NCI-H146 (cell line): ENCODE measurements at regions not wholly inside any gene's neighbourhood (a gene's known extent, or its start where the extent isn't known, plus 50 kb on each side); places are given as distances from the start of the nearest gene placed in this dataset.
A peak's percentile ranks its signal among the peaks of the same experiment; 100 is the strongest.
"Not testable (repeated sequence)": the region's sequence is repeated elsewhere in the genome, so short reads cannot be mapped to it uniquely, and the experiment has no call there.

Experiments used
- DNase-seq: peaks from one replicate; lab custom pipeline; 2025; lab: John Stamatoyannopoulos, UW

DNA sequence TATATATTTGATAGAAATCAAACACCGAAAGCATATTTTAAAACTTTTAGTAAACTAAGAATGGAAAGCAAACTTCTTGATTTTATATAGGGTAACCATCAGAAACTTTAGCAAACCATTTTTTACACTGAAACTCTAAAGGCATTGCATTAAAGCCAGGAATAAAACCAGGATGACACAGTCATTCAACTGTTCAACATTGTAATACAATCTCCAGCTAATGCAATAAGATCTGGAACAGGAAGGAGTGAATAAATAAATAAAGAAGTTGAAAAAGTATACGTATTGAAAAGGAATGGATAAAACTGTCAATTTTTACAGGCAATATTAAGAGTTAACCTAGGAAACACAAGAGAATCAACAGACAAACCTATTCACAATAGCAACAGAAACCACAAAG lies 181.9 kb upstream of the TTC14 start:
- no peak for DNase-seq

GRCh38 chr3:180420804-180421203 lies 181.2 kb upstream of the TTC14 start:
- no peak for DNase-seq

GRCh38 chr3:180421221-180421620 lies 180.7 kb upstream of the TTC14 start:
- DNase-seq, result no peak

- DNase-seq, result no peak
Measured at GRCh38 chr3:180421721-180422120, 180.2 kb upstream of the TTC14 start.

DNA sequence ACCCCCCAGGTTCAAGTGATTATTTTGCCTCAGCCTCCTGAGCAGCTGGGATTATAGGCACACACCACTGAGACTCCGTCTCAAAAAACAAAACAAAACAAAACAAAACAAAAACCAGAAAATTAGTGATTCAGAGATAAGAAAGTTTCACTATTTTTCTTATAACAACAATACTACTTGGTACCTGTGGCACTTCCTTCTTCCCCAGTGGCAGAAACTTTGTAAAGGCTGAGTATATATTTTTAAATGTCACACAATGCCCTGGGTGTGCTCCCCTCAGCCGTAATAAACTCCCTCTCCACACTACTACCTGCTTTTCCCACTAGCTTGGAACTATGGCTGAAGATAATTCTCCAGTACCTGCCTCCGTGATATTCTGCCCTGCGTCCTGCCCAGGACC lies 177.7 kb upstream of the TTC14 start:
- not testable (repeated sequence) for DNase-seq

- no peak for DNase-seq
Measured at GRCh38 chr3:180430896-180431295, 171.1 kb upstream of the TTC14 start.

DNA sequence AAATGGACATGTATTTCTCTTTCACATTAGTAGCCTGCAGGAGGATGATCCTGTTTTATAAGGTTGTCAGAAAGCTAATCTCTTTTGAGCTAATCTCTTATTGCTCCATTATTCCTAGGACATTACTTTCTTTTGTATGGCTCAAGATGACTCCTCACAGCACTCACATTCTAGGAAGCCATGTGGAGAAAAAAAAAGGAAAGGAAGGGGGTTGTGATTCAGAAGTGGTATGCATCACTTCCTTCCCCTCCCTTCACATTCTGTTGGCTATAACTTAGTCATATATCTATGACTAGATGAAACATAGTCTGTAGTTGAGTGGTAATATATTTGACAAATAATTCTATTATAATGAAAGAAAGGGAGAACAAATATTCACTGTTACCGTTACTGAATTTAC lies 168.8 kb upstream of the TTC14 start:
- no peak for DNase-seq

GRCh38 chr3:180447136-180447535 lies 154.8 kb upstream of the TTC14 start:
- no peak for DNase-seq

DNA sequence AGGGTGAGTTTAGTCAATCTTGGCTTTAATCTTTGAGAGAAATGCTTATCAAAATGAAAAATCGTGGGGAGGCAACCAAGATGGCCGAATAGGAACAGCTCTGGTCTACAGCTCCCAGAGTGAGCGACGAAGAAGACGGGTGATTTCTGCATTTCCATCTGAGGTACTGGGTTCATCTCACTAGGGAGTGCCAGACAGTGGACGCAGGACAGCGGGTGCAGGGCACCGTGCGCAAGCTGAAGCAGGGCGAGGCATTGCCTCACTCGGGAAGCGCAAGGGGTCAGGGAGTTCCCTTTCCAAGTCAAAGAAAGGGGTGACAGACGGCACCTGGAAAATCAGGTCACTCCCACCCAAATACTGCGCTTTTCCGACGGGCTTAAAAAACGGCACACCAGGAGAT lies 153.6 kb upstream of the TTC14 start:
- DNase-seq, result not testable (repeated sequence)

- no peak for DNase-seq
Measured at GRCh38 chr3:180457225-180457624, 144.7 kb upstream of the TTC14 start.

DNA sequence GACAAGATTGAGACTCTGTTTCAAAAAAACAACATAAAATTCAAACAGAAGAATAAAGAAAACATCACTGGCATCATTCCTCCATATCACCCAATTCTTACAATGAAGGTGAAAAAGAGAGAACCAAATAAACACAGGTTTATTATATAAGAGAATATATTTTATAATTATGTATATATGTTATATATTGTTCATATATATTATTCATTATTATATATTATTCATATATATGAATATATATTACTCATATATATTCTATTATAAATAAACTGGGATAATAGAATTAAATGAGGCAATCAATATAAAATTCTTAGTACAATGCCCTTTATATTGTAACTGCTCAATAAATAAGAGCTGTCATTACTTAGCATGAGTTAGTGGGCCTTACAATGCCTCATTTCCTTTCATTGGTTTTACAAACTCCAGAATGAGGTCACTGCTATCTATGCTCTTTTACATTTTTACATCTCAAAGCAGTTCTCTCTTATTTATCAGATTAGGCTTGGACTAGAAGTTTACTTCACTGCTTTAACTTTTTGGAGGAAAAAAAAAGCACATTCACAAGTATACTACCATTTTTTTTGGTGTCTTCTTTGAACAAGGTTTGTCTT lies 135.5 kb upstream of the TTC14 start:
- DNase-seq, result no peak

- DNase-seq, result no peak
Measured at GRCh38 chr3:180467177-180467576, 134.8 kb upstream of the TTC14 start.

DNA sequence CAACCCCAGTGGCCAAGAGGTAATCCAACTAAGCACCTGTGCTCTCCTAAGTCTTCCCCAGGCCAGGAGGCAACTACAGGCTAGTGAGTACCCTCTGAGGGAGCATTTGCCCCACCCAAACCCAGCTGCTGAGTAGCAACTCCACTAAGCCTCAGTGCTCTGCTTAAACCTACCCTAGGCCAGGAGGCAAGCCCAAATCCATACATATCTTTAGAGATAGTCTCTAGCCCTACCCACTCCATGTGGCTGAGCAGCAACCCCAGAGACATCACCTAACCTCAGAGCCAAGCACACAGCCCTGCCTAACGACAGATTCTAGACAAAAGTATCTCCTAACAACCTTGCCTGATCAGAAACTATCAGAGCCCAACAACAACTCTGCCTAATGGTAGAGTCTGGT lies 132.8 kb upstream of the TTC14 start:
- DNase-seq, result no peak

GRCh38 chr3:180478695-180479094 lies 123.3 kb upstream of the TTC14 start:
- DNase-seq, result no peak

DNA sequence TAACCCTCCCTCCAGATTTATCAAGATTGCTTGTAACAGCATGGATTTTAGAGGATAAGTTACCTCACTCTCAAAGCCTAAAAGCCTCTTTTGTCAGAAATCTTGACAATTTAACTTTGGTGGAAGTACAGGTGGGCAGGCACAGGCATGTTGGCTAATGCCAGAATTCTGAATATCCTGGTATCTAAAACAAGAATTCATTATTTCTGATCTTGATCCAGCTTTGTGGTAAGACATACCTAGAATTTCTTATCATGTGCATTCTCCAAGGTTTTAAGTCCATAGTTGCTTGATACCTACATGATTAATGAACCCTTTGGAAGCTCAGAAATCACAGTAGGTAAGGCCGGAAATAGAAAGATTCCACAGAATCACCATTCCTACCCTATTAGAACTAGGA lies 109.9 kb upstream of the TTC14 start:
- no peak for DNase-seq

DNA sequence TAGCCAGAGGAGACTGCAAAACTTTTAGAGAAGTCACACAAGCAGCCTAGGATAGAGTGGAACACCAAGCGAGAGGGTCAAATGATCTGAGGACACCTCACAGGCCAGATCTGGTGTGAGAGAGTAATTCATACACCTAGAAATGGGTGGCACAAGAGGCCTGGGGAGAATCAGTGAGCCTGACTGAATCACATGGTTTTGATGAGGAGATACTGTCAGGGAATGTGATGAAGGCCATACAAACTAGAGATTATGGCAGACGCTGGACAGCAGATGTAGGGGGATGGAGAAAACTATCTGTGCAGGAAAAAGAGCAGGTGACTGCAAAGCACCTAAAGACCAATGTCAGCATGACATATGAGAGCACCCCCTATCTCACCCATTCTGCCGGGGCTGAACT lies 105.0 kb upstream of the TTC14 start:
- DNase-seq, result no peak

GRCh38 chr3:180516368-180516767 lies 85.6 kb upstream of the TTC14 start:
- peak; percentile 7 for DNase-seq

DNA sequence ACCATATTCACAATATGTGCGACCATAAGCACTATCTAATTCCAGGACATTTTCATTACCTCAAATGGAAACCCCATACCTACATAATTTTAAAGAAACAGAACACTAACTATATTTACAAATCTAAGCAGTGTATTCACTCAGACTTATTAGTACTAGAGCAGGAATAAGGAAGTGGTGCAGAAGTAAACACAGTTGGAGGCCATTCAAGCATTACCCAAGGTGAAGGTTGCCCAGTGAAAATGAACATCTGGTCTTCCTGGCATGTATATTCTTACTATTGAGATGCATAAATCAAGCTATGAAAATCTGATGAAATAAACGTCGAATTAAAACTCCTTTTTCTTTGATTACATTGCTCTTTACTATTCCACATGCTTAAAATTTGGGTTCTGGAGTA lies 78.9 kb upstream of the TTC14 start:
- DNase-seq, result no peak

DNA sequence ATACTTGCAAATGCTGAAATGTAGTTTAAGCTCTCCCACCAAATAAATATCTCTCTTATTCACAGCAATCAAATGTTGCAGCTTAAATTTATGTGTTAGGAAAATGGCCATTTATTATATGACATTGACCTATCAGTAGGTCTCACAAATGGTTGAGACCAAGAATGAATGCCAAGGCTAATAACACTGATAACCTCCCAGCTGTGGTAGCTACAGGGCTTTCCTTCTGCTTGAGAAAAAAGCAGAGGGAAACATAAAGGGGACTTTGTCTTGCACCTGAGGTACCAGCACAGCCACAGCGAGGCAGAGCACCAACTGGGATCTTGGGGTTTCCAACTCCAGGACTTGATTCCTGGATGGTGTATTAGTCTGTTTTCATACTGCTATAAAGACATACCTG lies 73.1 kb upstream of the TTC14 start:
- no peak for DNase-seq

DNA sequence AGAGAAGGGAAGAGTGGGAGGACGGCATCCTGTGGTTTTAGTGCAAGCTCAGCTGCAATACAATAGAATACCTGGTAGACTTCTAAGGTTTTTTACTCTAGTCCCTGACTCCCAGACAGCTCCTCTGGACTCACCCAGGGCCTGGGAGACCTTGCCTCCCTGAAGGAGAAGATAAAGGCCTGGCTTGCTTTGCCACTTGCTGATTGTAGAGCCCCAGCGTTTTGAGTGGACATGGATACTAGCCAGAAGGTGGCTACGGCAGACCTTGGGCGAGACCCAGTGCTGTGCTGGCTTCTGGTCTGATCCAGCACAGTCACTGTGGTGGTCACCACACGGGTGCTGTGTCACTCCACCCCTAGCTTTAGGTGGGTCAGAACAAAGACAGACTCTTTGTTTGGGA lies 72.2 kb upstream of the TTC14 start:
- no peak for DNase-seq

GRCh38 chr3:180530276-180530675 lies 71.7 kb upstream of the TTC14 start:
- DNase-seq, result no peak

- no peak for DNase-seq
Measured at GRCh38 chr3:180531303-180532278, 70.4 kb upstream of the TTC14 start.

- no peak for DNase-seq
Measured at GRCh38 chr3:180534828-180535227, 67.1 kb upstream of the TTC14 start.

DNA sequence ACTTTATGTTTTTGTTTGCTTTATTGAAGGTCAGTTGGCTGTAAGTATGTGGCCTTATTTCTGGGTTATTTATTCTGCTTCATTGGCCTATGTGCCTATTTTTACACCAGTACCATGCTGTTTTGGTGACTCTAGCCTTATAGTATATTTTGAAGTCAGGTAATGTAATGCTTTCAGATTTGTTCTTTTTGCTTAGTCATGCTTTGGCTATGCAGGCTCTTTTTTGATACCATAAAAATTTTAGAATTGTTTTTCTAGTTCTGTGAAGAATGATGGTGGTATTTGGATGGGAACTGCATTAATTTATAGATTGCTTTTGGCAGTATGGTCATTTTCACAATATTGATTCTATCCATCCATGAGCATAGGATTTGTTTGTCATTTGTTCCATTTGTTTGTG lies 63.5 kb upstream of the TTC14 start:
- no peak for DNase-seq
